Neural cell (in vitro differentiated cells): ENCODE measurements at regions not wholly inside any gene's neighbourhood (a gene's known extent, or its start where the extent isn't known, plus 50 kb on each side); places are given as distances from the start of the nearest gene placed in this dataset.

Source experiments
- H2AFZ ChIP-seq: fragments of 200-600, 300-800 bp; sonication (generic), shearing (Covaris generic); 2 replicates; pipeline ENCODE4 v1.6.0; 2014; ENCODE audit warnings: low read depth, mild to moderate bottlenecking, antibody characterized with exemption, low read length, moderate library complexity
- H3F3A ChIP-seq: fragments of 200-600 bp; shearing (Covaris generic); 2 replicates; pipeline ENCODE4 v1.6.1; 2016; ENCODE audit warnings: mild to moderate bottlenecking, moderate library complexity, mixed read lengths, antibody characterized with exemption, low read length; ENCODE audit not compliant: insufficient read depth, poor library complexity, severe bottlenecking
- H3K27ac ChIP-seq: fragments of 200-600, 300-800 bp; sonication (generic), shearing (Covaris generic); 2 replicates; pipeline ENCODE4 v1.5.1; 2014; ENCODE audit warnings: mild to moderate bottlenecking, low read length, moderate library complexity
- H3K27me3 ChIP-seq: fragments of 300-800, 200-600 bp; sonication (generic), shearing (Covaris generic); 2 replicates; pipeline ENCODE4 v1.6.0; 2014; ENCODE audit warnings: mild to moderate bottlenecking, low read depth, low read length, moderate library complexity; ENCODE audit not compliant: insufficient read depth
- H3K36me3 ChIP-seq: fragments of 300-800, 200-600 bp; sonication (generic), shearing (Covaris generic); 2 replicates; pipeline ENCODE4 v1.5.1; 2014; ENCODE audit warnings: mild to moderate bottlenecking, antibody characterized with exemption, low read length, moderate library complexity; ENCODE audit not compliant: insufficient read depth
- H3K4me2 ChIP-seq: fragments of 300-800, 200-600 bp; sonication (generic), shearing (Covaris generic); 2 replicates; pipeline ENCODE4 v1.6.0; 2014; ENCODE audit warnings: mild to moderate bottlenecking, low read length
- H3K4me3 ChIP-seq: fragments of 300-800, 200-600 bp; sonication (generic), shearing (Covaris generic); 2 replicates; pipeline ENCODE4 v1.5.1; 2014; ENCODE audit warnings: mild to moderate bottlenecking, low read length, moderate library complexity
- H3K79me2 ChIP-seq: fragments of 200-600 bp; shearing (Covaris generic); replicated peaks from 2 replicates; pipeline ENCODE4 v1.6.0; 2014; ENCODE audit warnings: mild to moderate bottlenecking, low read length, moderate library complexity; ENCODE audit not compliant: insufficient read depth
- H3K9ac ChIP-seq: fragments of 300-800, 200-600 bp; sonication (generic), shearing (Covaris generic); 2 replicates; pipeline ENCODE4 v1.6.1; 2016; ENCODE audit warnings: mild to moderate bottlenecking, low read length, mixed read lengths
- H3K9me2 ChIP-seq: fragments of 200-600 bp; shearing (Covaris generic); 2 replicates; pipeline ENCODE4 v1.6.1; 2016; ENCODE audit warnings: mild to moderate bottlenecking, low read length, mixed read lengths; ENCODE audit not compliant: insufficient read depth
- H3K9me3 ChIP-seq: fragments of 200-600, 300-800 bp; sonication (generic), shearing (Covaris generic); 2 replicates; pipeline ENCODE4 v1.6.1; 2016; ENCODE audit warnings: mild to moderate bottlenecking, mixed run types, low read length, moderate library complexity, mixed read lengths
- H4K20me1 ChIP-seq: fragments of 200-600 bp; shearing (Covaris generic); 2 replicates; pipeline ENCODE4 v1.6.1; 2016; ENCODE audit warnings: mild to moderate bottlenecking, mixed run types; ENCODE audit not compliant: insufficient read depth
- EP300 ChIP-seq: fragments of 450-650 bp; conservative IDR thresholded peaks from 2 replicates; pipeline ENCODE4 v1.6.1; 2014; ENCODE audit warnings: antibody characterized with exemption, mild to moderate bottlenecking, moderate library complexity; ENCODE audit not compliant: poor library complexity, severe bottlenecking
- EZH2 ChIP-seq: fragments of 200-600, 300-800 bp; shearing (Covaris generic), sonication (generic); IDR thresholded peaks from 2 replicates; pipeline ENCODE4 v1.6.1; 2014; ENCODE audit warnings: antibody characterized with exemption, low read length, borderline replicate concordance, mild to moderate bottlenecking; ENCODE audit not compliant: insufficient read depth, poor library complexity, severe bottlenecking
- MXI1 ChIP-seq: fragments of 450-650 bp; conservative IDR thresholded peaks from 2 replicates; pipeline ENCODE4 v1.6.1; 2014; ENCODE audit warnings: antibody characterized with exemption, mild to moderate bottlenecking; ENCODE audit not compliant: poor library complexity, severe bottlenecking
- POLR2AphosphoS5 ChIP-seq: IDR thresholded peaks from 2 replicates; pipeline ENCODE4 v1.6.1; 2012
- RAD21 ChIP-seq: fragments of 450-650 bp; conservative IDR thresholded peaks from 2 replicates; pipeline ENCODE4 v1.6.1; 2014; ENCODE audit warnings: antibody characterized with exemption, mild to moderate bottlenecking, moderate library complexity
- SMC3 ChIP-seq: fragments of 450-650 bp; conservative IDR thresholded peaks from 2 replicates; pipeline ENCODE4 v1.6.1; 2014; ENCODE audit warnings: antibody characterized with exemption, mild to moderate bottlenecking, moderate library complexity; ENCODE audit not compliant: poor library complexity
- TAF1 ChIP-seq: IDR thresholded peaks from 2 replicates; pipeline ENCODE4 v1.6.1; 2012; ENCODE audit warnings: low read depth
- TF ChIP-seq, protein P1 (sequence below): fragments of 450-650 bp; IDR thresholded peaks from 2 replicates; pipeline ENCODE4 v1.5.1; 2014; ENCODE audit warnings: antibody characterized with exemption, mild to moderate bottlenecking, moderate library complexity; ENCODE audit not compliant: poor library complexity, severe bottlenecking
- TF ChIP-seq, protein P2 (sequence below): IDR thresholded peaks from 2 replicates; pipeline ENCODE4 v1.6.1; 2012; ENCODE audit warnings: borderline replicate concordance

DNA sequence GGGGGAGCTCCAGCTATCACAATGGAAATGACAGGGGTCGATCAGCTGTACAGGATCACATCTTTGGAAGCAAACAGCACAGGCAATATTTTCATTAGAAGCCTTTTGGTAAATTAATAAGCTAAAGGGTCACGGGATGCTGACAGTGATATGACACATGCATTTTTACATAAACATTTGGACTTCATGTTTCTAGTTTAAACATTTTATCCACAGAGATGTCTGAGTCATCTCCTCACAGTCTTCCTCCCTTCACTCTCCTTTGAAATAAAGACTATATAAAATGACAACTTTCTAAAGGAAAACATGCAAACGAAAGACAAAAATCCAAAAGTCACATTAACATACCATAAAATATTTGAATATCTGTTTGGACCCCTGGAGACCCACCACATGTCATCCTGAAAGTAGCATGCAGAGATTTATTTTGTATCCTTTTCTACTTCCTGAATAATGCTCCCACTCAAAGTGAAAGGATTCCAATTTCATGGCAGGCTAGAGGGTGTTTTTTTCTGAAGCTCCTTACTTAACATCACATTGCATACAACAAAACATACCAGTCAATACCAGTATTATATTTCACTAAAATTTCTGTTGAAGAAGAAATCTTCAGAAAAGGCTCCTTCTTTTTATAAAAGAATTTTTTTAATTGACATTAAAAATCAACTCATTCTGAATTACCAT is 200.1 kb upstream of the PPARGC1A start:
- Histone ChIP-seq H3K4me2 (no peak overlapping the region), H3F3A (no peaks in the 10 kb centered on the region), H3K9ac (no peak overlapping the region), H3K79me2 (no peaks in the 10 kb centered on the region), H3K36me3 (no peaks in the 10 kb centered on the region), H4K20me1 (no peaks in the 10 kb centered on the region), H3K4me3 (no peak overlapping the region), H3K9me2 (no peaks in the 10 kb centered on the region), H3K27ac (no peak overlapping the region), H3K9me3 (no peaks in the 10 kb centered on the region), H2AFZ (no peak overlapping the region), H3K27me3 (no peaks in the 10 kb centered on the region)
- TF ChIP-seq EP300: no peak

DNA sequence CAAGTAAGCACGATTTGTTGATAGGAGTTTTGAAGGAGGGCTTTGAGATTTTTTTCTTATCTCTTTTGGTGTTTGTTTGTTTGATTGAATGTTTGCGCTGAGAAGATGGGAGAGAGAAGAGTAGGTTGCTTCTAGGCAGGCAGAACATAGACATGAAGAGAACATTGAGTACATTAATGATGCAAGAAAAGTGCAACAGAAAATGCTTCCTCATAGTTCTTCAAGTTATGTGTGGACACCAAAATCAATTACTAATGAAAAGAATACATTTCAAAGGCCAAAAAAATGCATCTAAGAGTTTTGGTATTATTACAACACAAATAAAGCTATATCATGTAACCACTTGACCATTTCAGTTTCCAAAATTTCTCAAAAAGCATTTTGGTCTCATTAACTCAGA is 191.0 kb upstream of the PPARGC1A start:
- Histone ChIP-seq H3K79me2 (no peaks in the 10 kb centered on the region), H3K36me3 (no peaks in the 10 kb centered on the region), H3K9me2 (no peaks in the 10 kb centered on the region), H4K20me1 (no peaks in the 10 kb centered on the region), H3K9me3 (no peaks in the 10 kb centered on the region), H3K27me3 (no peaks in the 10 kb centered on the region), H3K4me3 (no peak overlapping the region), H3K4me2 (no peak overlapping the region), H3F3A (no peaks in the 10 kb centered on the region), H3K27ac (no peak overlapping the region), H3K9ac (no peak overlapping the region), H2AFZ (no peak overlapping the region)
- no peak for TF ChIP-seq POLR2AphosphoS5
- TF ChIP-seq MXI1: no peak
- TF ChIP-seq, protein P1, sequence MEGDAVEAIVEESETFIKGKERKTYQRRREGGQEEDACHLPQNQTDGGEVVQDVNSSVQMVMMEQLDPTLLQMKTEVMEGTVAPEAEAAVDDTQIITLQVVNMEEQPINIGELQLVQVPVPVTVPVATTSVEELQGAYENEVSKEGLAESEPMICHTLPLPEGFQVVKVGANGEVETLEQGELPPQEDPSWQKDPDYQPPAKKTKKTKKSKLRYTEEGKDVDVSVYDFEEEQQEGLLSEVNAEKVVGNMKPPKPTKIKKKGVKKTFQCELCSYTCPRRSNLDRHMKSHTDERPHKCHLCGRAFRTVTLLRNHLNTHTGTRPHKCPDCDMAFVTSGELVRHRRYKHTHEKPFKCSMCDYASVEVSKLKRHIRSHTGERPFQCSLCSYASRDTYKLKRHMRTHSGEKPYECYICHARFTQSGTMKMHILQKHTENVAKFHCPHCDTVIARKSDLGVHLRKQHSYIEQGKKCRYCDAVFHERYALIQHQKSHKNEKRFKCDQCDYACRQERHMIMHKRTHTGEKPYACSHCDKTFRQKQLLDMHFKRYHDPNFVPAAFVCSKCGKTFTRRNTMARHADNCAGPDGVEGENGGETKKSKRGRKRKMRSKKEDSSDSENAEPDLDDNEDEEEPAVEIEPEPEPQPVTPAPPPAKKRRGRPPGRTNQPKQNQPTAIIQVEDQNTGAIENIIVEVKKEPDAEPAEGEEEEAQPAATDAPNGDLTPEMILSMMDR: no peak
- TF ChIP-seq, protein P2, sequence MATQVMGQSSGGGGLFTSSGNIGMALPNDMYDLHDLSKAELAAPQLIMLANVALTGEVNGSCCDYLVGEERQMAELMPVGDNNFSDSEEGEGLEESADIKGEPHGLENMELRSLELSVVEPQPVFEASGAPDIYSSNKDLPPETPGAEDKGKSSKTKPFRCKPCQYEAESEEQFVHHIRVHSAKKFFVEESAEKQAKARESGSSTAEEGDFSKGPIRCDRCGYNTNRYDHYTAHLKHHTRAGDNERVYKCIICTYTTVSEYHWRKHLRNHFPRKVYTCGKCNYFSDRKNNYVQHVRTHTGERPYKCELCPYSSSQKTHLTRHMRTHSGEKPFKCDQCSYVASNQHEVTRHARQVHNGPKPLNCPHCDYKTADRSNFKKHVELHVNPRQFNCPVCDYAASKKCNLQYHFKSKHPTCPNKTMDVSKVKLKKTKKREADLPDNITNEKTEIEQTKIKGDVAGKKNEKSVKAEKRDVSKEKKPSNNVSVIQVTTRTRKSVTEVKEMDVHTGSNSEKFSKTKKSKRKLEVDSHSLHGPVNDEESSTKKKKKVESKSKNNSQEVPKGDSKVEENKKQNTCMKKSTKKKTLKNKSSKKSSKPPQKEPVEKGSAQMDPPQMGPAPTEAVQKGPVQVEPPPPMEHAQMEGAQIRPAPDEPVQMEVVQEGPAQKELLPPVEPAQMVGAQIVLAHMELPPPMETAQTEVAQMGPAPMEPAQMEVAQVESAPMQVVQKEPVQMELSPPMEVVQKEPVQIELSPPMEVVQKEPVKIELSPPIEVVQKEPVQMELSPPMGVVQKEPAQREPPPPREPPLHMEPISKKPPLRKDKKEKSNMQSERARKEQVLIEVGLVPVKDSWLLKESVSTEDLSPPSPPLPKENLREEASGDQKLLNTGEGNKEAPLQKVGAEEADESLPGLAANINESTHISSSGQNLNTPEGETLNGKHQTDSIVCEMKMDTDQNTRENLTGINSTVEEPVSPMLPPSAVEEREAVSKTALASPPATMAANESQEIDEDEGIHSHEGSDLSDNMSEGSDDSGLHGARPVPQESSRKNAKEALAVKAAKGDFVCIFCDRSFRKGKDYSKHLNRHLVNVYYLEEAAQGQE: no peak
- TF ChIP-seq SMC3: no peak
- TF ChIP-seq EZH2: no peak

DNA sequence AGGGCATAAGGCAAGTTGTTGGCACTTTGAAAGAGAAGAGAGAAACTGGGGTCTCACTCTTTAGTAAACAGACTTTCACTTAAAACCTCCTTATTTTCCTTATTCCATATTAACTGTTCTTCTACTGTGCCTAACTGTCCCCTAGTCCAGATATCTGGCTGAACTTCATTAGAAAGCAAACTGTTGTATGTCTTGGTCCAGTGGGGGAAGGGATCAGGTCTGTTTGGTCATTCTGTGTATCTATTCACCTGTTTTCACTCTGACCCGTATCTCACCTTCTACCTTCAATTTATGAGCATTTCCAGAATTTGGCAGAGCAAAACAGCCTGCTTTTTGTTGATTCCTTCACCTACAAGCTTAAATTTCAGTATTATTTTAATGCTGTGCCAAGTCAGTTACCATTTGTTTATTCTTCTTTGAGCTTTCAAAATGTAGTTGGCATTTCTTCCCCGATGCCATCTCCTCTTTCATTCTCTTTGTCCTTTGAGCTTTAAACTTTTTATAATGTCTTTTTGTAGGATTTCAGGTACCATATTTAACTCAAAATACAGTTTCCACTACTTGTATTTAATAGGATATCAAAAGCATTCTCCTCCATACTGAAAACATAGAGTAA is 188.6 kb upstream of the PPARGC1A start:
- H4K20me1 ChIP-seq: no peaks in the 10 kb centered on the region
- TF ChIP-seq, protein P1: no peak
- TF ChIP-seq MXI1: no peak
- no peak for TF ChIP-seq EP300
- TF ChIP-seq, protein P2: no peak
- TF ChIP-seq POLR2AphosphoS5: no peak
- no peak for TF ChIP-seq EZH2
- no peak for TF ChIP-seq TAF1
- TF ChIP-seq SMC3: no peak
- no peak for TF ChIP-seq RAD21
- H3K9me3 ChIP-seq: no peaks in the 10 kb centered on the region
- H3K4me2 ChIP-seq: no peak overlapping the region
- H3K27me3 ChIP-seq: no peaks in the 10 kb centered on the region
- H3K27ac ChIP-seq: no peak overlapping the region
- no peak overlapping the region for H2AFZ ChIP-seq
- no peaks in the 10 kb centered on the region for H3F3A ChIP-seq
- H3K9me2 ChIP-seq: no peaks in the 10 kb centered on the region
- H3K79me2 ChIP-seq: no peaks in the 10 kb centered on the region
- H3K36me3 ChIP-seq: no peaks in the 10 kb centered on the region
- no peak overlapping the region for H3K4me3 ChIP-seq
- no peak overlapping the region for H3K9ac ChIP-seq
